H1 (cell line): ENCODE measurements at regions not wholly inside any gene's neighbourhood (a gene's known extent, or its start where the extent isn't known, plus 50 kb on each side); places are given as distances from the start of the nearest gene placed in this dataset.

Experiments used
- CTCF ChIA-PET: fragments of 300-600 bp; sonication (Branson Sonifier 250); formaldehyde crosslinking; loops from one replicate; lab custom pipeline; 2021; ENCODE audit not compliant: partially characterized antibody; lab: Charles Lee
- POLR2A ChIA-PET: fragments of 300-600 bp; sonication (Branson Sonifier 250); formaldehyde crosslinking; loops from one replicate; lab custom pipeline; 2021; ENCODE audit warnings: inconsistent platforms; ENCODE audit not compliant: partially characterized antibody; lab: Charles Lee
- DNase-seq, 2 experiments: peaks; one replicate each; pipeline versions ENCODE4 v3.0.0 to v3.0.0-alpha.2; 2010 to 2022; ENCODE audit warnings: low spot score in 2 of 2, low read depth in 1 of 2, mixed read lengths in 1 of 2
- FAIRE-seq: peaks from 2 replicates; lab custom pipeline; 2011; peaks lifted over from hg19 to GRCh38; lab: Jason Lieb, UNC
- H2AFZ ChIP-seq: 2 replicates; pipeline ENCODE4 v1.8.1; 2012; ENCODE audit warnings: low read length, inconsistent platforms
- H2AK5ac ChIP-seq: 2 replicates; pipeline ENCODE4 v1.6.1; 2013; ENCODE audit warnings: low read depth, low read length
- H2BK120ac ChIP-seq: replicated peaks from 2 replicates; pipeline ENCODE3; 2013; ENCODE audit warnings: low read depth, low read length, inconsistent platforms
- H2BK12ac ChIP-seq: 2 replicates; pipeline ENCODE4 v1.6.1; 2013; ENCODE audit warnings: low read depth, low read length
- H2BK15ac ChIP-seq: 2 replicates; pipeline ENCODE4 v1.6.1; 2013; ENCODE audit warnings: low read length
- H2BK20ac ChIP-seq: 2 replicates; pipeline ENCODE4 v1.6.1; 2013; ENCODE audit warnings: low read length
- H2BK5ac ChIP-seq: 2 replicates; pipeline ENCODE4 v1.6.1; 2013; ENCODE audit warnings: low read depth, low read length
- H3K14ac ChIP-seq: 2 replicates; pipeline ENCODE4 v1.6.1; 2013; ENCODE audit warnings: inconsistent platforms; ENCODE audit not compliant: insufficient read length
- H3K18ac ChIP-seq: 2 replicates; pipeline ENCODE4 v1.6.1; 2013; ENCODE audit warnings: low read length; ENCODE audit errors: extremely low read depth
- H3K23ac ChIP-seq: 2 replicates; pipeline ENCODE4 v1.6.1; 2013; ENCODE audit warnings: inconsistent platforms; ENCODE audit not compliant: insufficient read length
- H3K23me2 ChIP-seq: 2 replicates; pipeline ENCODE4 v1.6.1; 2013; ENCODE audit warnings: low read depth, low read length
- H3K27ac ChIP-seq: 2 replicates; pipeline ENCODE4 v1.6.1; 2011; ENCODE audit warnings: low read depth, low read length, inconsistent platforms
- H3K27me3 ChIP-seq, 4 experiments: replicated peaks in 1 of 4; 1 replicate in 1 of 4; 2 replicates in 3 of 4; pipeline versions ENCODE4 v1.6.1 to v1.8.1; 2011 to 2013; ENCODE audit warnings: low read length in 3 of 4, mild to moderate bottlenecking in 3 of 4, inconsistent platforms in 2 of 4, mixed read lengths in 2 of 4, moderate library complexity in 1 of 4; ENCODE audit not compliant: control insufficient read depth in 3 of 4, insufficient read depth in 3 of 4; ENCODE audit errors: extremely low read depth in 1 of 4
- H3K36me3 ChIP-seq, 4 experiments: 2 replicates each; pipeline versions ENCODE4 v1.6.1 to v1.8.1; 2011 to 2013; ENCODE audit warnings: mild to moderate bottlenecking in 4 of 4, low read length in 3 of 4, moderate library complexity in 2 of 4, control low read depth in 1 of 4, inconsistent platforms in 1 of 4; ENCODE audit not compliant: insufficient read depth in 4 of 4, control insufficient read depth in 2 of 4
- H3K4ac ChIP-seq: replicated peaks from 2 replicates; pipeline ENCODE3; 2013; ENCODE audit warnings: low read length, low read depth, mixed read lengths, inconsistent platforms; ENCODE audit not compliant: insufficient read length
- H3K4me1 ChIP-seq, 4 experiments: replicated peaks in 1 of 4; 1 replicate in 1 of 4; 2 replicates in 3 of 4; pipeline versions ENCODE4 v1.6.1 to v1.8.1; 2011 to 2013; ENCODE audit warnings: low read length in 3 of 4, inconsistent platforms in 2 of 4, mixed read lengths in 1 of 4; ENCODE audit not compliant: insufficient read depth in 4 of 4, control insufficient read depth in 3 of 4
- H3K4me2 ChIP-seq, 2 experiments: 2 replicates each; pipeline versions ENCODE4 v1.6.1 to v1.8.1; 2011 to 2013; ENCODE audit warnings: low read depth in 2 of 2, low read length in 2 of 2, control low read depth in 1 of 2, inconsistent platforms in 1 of 2, mild to moderate bottlenecking in 1 of 2; ENCODE audit not compliant: insufficient read depth in 1 of 2
- H3K4me3 ChIP-seq, 4 experiments: fragments of 200-600, 300-600 bp in 1 of 4; sonication (generic), shearing (Covaris generic), sonication (Bioruptor Twin) in 1 of 4; 2 replicates each; pipeline versions ENCODE4 v1.5.1 to v1.8.1; 2011 to 2016; ENCODE audit warnings: low read length in 4 of 4, low read depth in 3 of 4, control low read depth in 2 of 4, inconsistent platforms in 2 of 4, mild to moderate bottlenecking in 2 of 4, mixed read lengths in 1 of 4, moderate library complexity in 1 of 4; ENCODE audit not compliant: insufficient read depth in 2 of 4; ENCODE audit errors: extremely low read depth in 1 of 4
- H3K56ac ChIP-seq: replicated peaks from 2 replicates; pipeline ENCODE3; 2013; ENCODE audit warnings: low read depth, mild to moderate bottlenecking, mixed read lengths, low read length, inconsistent platforms; ENCODE audit not compliant: insufficient read length
- H3K79me1 ChIP-seq: 2 replicates; pipeline ENCODE4 v1.6.1; 2013; ENCODE audit warnings: low read depth, low read length, control low read depth
- H3K79me2 ChIP-seq, 2 experiments: 2 replicates each; pipeline versions ENCODE4 v1.6.1 to v1.8.1; 2012 to 2013; ENCODE audit warnings: low read length in 2 of 2, mild to moderate bottlenecking in 2 of 2, inconsistent platforms in 1 of 2; ENCODE audit not compliant: insufficient read depth in 2 of 2, control insufficient read depth in 1 of 2
- H3K9ac ChIP-seq, 4 experiments: replicated peaks in 1 of 4; 1 replicate in 1 of 4; 2 replicates in 3 of 4; pipeline versions ENCODE4 v1.6.1 to v1.8.1; 2011 to 2013; ENCODE audit warnings: low read depth in 3 of 4, low read length in 3 of 4, control low read depth in 2 of 4, mild to moderate bottlenecking in 2 of 4, moderate library complexity in 2 of 4, inconsistent platforms in 1 of 4; ENCODE audit errors: extremely low read depth in 1 of 4
- H3K9me3 ChIP-seq, 2 experiments: 2 replicates each; pipeline versions ENCODE4 v1.6.1 to v1.8.1; 2012 to 2013; ENCODE audit warnings: mild to moderate bottlenecking in 2 of 2, moderate library complexity in 2 of 2, control low read depth in 1 of 2, inconsistent platforms in 1 of 2, low read depth in 1 of 2, low read length in 1 of 2, mixed read lengths in 1 of 2; ENCODE audit not compliant: insufficient read depth in 2 of 2
- H4K20me1 ChIP-seq, 2 experiments: replicated peaks in 1 of 2; 2 replicates each; pipeline versions ENCODE3 to v1.8.1; 2011 to 2013; ENCODE audit warnings: inconsistent platforms in 2 of 2, low read length in 2 of 2, mild to moderate bottlenecking in 1 of 2; ENCODE audit not compliant: insufficient read depth in 2 of 2, control insufficient read depth in 1 of 2
- H4K5ac ChIP-seq: 2 replicates; pipeline ENCODE4 v1.6.1; 2013; ENCODE audit warnings: low read length, low read depth, mixed read lengths, inconsistent platforms; ENCODE audit not compliant: insufficient read length
- H4K8ac ChIP-seq: 2 replicates; pipeline ENCODE4 v1.8.0; 2013; ENCODE audit warnings: mild to moderate bottlenecking, moderate library complexity, low read length, inconsistent platforms; ENCODE audit not compliant: insufficient read depth; ENCODE audit errors: extremely low read depth
- H4K91ac ChIP-seq: replicated peaks from 2 replicates; pipeline ENCODE3; 2013; ENCODE audit warnings: low read length, mixed read lengths, inconsistent platforms; ENCODE audit not compliant: insufficient read length
- CHD1 ChIP-seq: IDR thresholded peaks from 2 replicates; pipeline ENCODE4 v1.6.1; 2012; ENCODE audit warnings: low read depth, low read length, improper control_type of control experiment
- HDAC6 ChIP-seq: IDR thresholded peaks from one replicate; pipeline ENCODE4 v1.7.1; 2012; ENCODE audit warnings: low read depth, mild to moderate bottlenecking, inconsistent platforms, low read length, moderate library complexity
- POLR2A ChIP-seq, 2 experiments: IDR thresholded peaks; 1 replicate in 1 of 2; 2 replicates in 1 of 2; pipeline ENCODE4 v1.6.1; 2011; ENCODE audit warnings: low read depth in 2 of 2, low read length in 2 of 2, mild to moderate bottlenecking in 2 of 2; ENCODE audit errors: control extremely low read depth in 1 of 2
- SIN3A ChIP-seq, 2 experiments: IDR thresholded peaks in 1 of 2; conservative IDR thresholded peaks in 1 of 2; 2 replicates each; pipeline ENCODE4 v1.6.1; 2011 to 2012; ENCODE audit warnings: low read length in 2 of 2, improper control_type of control experiment in 1 of 2, low read depth in 1 of 2, mild to moderate bottlenecking in 1 of 2
- TCF12 ChIP-seq: IDR thresholded peaks from 2 replicates; pipeline ENCODE4 v1.6.1; 2011; ENCODE audit warnings: low read depth, mild to moderate bottlenecking, low read length
- WGBS, 2 experiments: shearing (Covaris generic) in 1 of 2; methylation state at CpG; one replicate each; pipeline versions ENCODE4 v1.1.6 to v1.1.7; 2013 to 2015; ENCODE audit warnings: low lambda C conversion rate in 2 of 2, mixed read lengths in 2 of 2, inconsistent platforms in 1 of 2, low coverage in 1 of 2, missing lambda C conversion rate in 1 of 2; ENCODE audit not compliant: insufficient replicate concordance in 2 of 2, insufficient coverage in 1 of 2, insufficient read length in 1 of 2; ENCODE audit errors: extremely low coverage in 1 of 2, missing lambda C conversion rate in 1 of 2; 5-methylcytosine and 5-hydroxymethylcytosine counted together
- TF ChIP-seq, protein P1 (sequence below): IDR thresholded peaks from 2 replicates; pipeline ENCODE4 v1.6.1; 2012; ENCODE audit warnings: inconsistent platforms

DNA sequence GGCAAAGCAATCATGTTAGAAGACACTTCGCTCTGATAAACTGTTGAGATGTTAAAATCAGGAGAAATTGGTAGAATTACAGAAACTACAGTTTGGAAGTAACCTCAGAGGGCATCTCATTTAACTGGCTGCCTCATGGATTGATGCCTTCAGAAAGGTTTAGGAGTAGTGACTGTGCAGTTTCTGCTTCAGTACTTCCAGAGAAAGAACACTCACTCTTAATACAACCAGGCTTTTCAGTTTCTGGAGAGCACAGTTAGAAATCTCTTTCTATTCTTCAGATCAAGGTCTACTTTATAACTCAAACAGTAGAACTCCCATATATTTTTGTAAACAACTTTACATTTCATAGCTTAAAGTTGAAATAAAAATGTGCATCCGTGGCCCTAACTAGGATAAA, 1358.9 kb upstream of the LRRTM3 start:
- TF ChIP-seq POLR2A (IDR thresholded peaks at IDR 0.05; ENCODE audit: control extremely low read depth in 1 of 2, low read depth in 2 of 2, low read length in 2 of 2) (no peak), HDAC6 (no peak), TCF12 (no peak), CHD1 (no peak), SIN3A (conservative IDR thresholded peaks at IDR 0.05 in 1 of 2, IDR thresholded peaks at IDR 0.05 in 1 of 2; ENCODE audit: low read depth in 1 of 2, low read length in 2 of 2) (no peak)
- TF ChIP-seq, protein P1, sequence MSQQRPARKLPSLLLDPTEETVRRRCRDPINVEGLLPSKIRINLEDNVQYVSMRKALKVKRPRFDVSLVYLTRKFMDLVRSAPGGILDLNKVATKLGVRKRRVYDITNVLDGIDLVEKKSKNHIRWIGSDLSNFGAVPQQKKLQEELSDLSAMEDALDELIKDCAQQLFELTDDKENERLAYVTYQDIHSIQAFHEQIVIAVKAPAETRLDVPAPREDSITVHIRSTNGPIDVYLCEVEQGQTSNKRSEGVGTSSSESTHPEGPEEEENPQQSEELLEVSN = no peak
- 90% methylated on average over 2 of the region's 2 CpGs; no CpG with 5 or more reads in 1 of the 2 experiments for WGBS, 2 experiments
- no peak overlapping the region for H4K8ac ChIP-seq
- H3K79me2 ChIP-seq = peaks cover 0 to 7% of the 10 kb centered on the region in 2 experiments; a peak in 1 of 4 replicates
- H2BK20ac ChIP-seq = no peak overlapping the region
- H3K14ac ChIP-seq = no peak overlapping the region
- FAIRE-seq (no peak), DNase-seq (no peak)
- H3K9me3 ChIP-seq = no peaks in the 10 kb centered on the region
- no peak overlapping the region for H4K91ac ChIP-seq
- POLR2A ChIA-PET = no interaction called here
- no peak overlapping the region for H3K56ac ChIP-seq
- H2BK120ac ChIP-seq = no peak overlapping the region
- no peak overlapping the region for H2AFZ ChIP-seq
- no peak overlapping the region for H2AK5ac ChIP-seq
- no peak overlapping the region for H3K9ac ChIP-seq
- H3K36me3 ChIP-seq = no peaks in the 10 kb centered on the region
- H3K79me1 ChIP-seq = no peaks in the 10 kb centered on the region
- no peak overlapping the region for H3K4me2 ChIP-seq
- 0 out of 2 replicates have a peak, but pooled peaks cover 2% of the 10 kb centered on the region for H3K23me2 ChIP-seq
- no peak overlapping the region for H3K18ac ChIP-seq
- H3K4me1 ChIP-seq = no peaks in the 10 kb centered on the region
- no peak overlapping the region for H3K23ac ChIP-seq
- H2BK15ac ChIP-seq = no peak overlapping the region
- no peak overlapping the region for H3K4ac ChIP-seq
- no peaks in the 10 kb centered on the region for H4K20me1 ChIP-seq
- H2BK12ac ChIP-seq = no peak overlapping the region
- H2BK5ac ChIP-seq = no peak overlapping the region
- H3K27me3 ChIP-seq = no peaks in the 10 kb centered on the region
- CTCF ChIA-PET = no interaction called here
- H3K4me3 ChIP-seq = no peak overlapping the region
- no peak overlapping the region for H4K5ac ChIP-seq
- H3K27ac ChIP-seq = no peak overlapping the region
